IPS-18a (cell line): ENCODE measurements at regions not wholly inside any gene's neighbourhood (a gene's known extent, or its start where the extent isn't known, plus 50 kb on each side); places are given as distances from the start of the nearest gene placed in this dataset.
"Not testable (repeated sequence)": the region's sequence is repeated elsewhere in the genome, so short reads cannot be mapped to it uniquely, and the experiment has no call there.

Experiments used
- H3K27ac ChIP-seq: one replicate; pipeline ENCODE4 v1.5.1; 2013; ENCODE audit warnings: low read length
- H3K27me3 ChIP-seq: one replicate; pipeline ENCODE4 v1.6.1; 2013; ENCODE audit warnings: mild to moderate bottlenecking, low read length; ENCODE audit not compliant: control insufficient read depth, insufficient read depth
- H3K36me3 ChIP-seq: one replicate; pipeline ENCODE4 v1.6.1; 2013; ENCODE audit warnings: low read depth, low read length; ENCODE audit not compliant: control insufficient read depth
- H3K4me1 ChIP-seq: one replicate; pipeline ENCODE4 v1.6.1; 2013; ENCODE audit warnings: low read depth, low read length; ENCODE audit not compliant: control insufficient read depth
- H3K4me3 ChIP-seq: one replicate; pipeline ENCODE4 v1.5.1; 2013; ENCODE audit warnings: low read length
- H3K9ac ChIP-seq: one replicate; pipeline ENCODE4 v1.6.1; 2013; ENCODE audit warnings: mild to moderate bottlenecking, low read length, moderate library complexity
- H3K9me3 ChIP-seq: one replicate; pipeline ENCODE4 v1.6.1; 2013; ENCODE audit warnings: low read depth, low read length; ENCODE audit not compliant: control insufficient read depth

- Histone ChIP-seq H3K4me1 (peaks cover 42% of the 10 kb centered on the region), H3K9ac (peak overlapping the region; percentile 12), H3K4me3 (no peak overlapping the region), H3K27me3 (no peaks in the 10 kb centered on the region), H3K27ac (peak overlapping the region; percentile 70), H3K9me3 (no peaks in the 10 kb centered on the region), H3K36me3 (no peaks in the 10 kb centered on the region)
These were observed 356.1 kb upstream of the ZC3H15 start for GRCh38 chr2:186129767-186130581.

DNA sequence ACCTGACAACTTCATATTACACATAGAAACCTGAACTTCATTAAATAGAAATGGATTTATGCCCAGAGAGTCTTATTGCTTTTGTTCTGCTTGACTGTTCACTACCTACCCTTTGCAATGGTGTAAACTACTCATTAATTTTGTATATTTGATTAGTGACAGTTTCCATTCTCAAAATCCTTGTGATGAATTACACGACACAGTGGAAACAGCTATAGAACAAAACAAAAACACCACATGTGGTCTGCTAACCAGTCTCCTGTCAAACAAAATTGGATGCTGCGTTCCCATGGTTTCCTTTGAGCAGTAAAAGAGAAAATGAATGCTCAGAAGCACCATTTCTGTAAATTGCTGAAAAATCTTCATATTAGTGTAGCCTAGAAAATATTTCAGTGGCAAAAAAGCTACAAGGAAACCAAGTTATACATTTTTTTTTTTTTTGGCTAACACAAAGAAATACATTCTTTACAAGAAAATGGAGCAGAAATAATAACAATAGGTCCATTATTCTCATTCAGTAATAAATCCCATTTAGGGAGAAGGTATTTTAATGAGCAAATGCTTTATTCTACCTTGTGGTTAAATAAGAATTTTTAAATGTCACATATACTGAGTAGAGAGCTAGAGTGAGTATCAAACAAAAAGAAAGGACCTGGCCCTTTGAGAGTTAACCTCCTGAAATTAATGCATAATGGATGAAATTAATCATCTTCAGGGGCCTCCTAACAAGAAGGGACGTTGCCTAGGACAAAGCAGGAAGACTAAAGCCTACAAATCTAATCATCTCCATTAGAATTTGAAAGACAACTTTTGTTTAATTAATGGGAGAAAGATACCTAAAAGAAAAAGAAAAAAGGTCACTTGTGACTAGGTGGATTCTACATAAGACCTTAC lies 355.1 kb upstream of the ZC3H15 start:
- Histone ChIP-seq H3K27me3 (no peaks in the 10 kb centered on the region), H3K36me3 (no peaks in the 10 kb centered on the region), H3K4me1 (peaks cover 35% of the 10 kb centered on the region), H3K9ac (no peak overlapping the region), H3K27ac (no peak overlapping the region), H3K4me3 (no peak overlapping the region), H3K9me3 (no peaks in the 10 kb centered on the region)

GRCh38 chr2:186135686-186136085 lies 350.4 kb upstream of the ZC3H15 start:
- no peaks in the 10 kb centered on the region for H3K9me3 ChIP-seq
- H3K4me1 ChIP-seq: peaks cover 8% of the 10 kb centered on the region
- H3K9ac ChIP-seq: no peak overlapping the region
- H3K36me3 ChIP-seq: no peaks in the 10 kb centered on the region
- no peak overlapping the region for H3K27ac ChIP-seq
- no peaks in the 10 kb centered on the region for H3K27me3 ChIP-seq
- H3K4me3 ChIP-seq: no peak overlapping the region

DNA sequence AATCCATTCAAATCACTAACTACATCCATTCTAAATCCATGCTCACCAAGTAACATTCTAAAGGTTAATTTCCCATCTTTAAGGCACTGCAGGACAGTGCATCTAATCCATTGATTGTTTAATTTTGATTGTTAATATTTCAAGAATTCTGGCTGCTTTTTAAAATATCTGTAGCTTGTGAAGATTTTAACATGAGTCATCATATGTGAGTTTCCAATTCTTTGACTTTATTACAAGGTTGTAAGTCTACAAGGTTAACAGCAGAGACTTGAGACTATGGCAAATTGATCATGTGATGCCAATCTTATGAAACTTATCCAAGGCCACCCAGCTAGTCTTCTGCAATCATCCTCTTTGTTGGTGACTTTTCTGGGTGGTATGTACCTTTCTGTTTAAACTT lies 349.2 kb upstream of the ZC3H15 start:
- no peak overlapping the region for H3K4me3 ChIP-seq
- no peak overlapping the region for H3K9ac ChIP-seq
- no peak overlapping the region for H3K27ac ChIP-seq
- H3K27me3 ChIP-seq: no peaks in the 10 kb centered on the region
- no peaks in the 10 kb centered on the region for H3K4me1 ChIP-seq
- no peaks in the 10 kb centered on the region for H3K36me3 ChIP-seq
- H3K9me3 ChIP-seq: no peaks in the 10 kb centered on the region

DNA sequence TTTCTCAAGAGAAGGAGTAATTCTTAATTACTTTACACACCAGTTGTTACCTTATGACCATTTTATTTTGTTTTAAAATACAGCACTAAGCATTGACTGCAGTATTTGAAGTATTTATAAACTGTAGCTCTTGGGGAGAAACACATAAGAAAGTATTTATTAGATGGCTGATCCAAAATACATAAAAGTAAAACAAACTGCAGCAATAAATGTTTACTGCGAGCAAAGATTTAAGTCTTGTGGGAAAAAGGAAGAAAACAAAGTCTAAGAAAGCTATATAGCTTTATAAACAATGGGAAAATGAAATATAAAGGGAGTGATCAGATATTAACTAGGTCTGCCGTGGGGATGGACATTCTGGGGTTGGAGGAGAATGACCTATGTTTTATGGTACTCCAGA lies 347.2 kb upstream of the ZC3H15 start:
- H3K36me3 ChIP-seq: no peaks in the 10 kb centered on the region

DNA sequence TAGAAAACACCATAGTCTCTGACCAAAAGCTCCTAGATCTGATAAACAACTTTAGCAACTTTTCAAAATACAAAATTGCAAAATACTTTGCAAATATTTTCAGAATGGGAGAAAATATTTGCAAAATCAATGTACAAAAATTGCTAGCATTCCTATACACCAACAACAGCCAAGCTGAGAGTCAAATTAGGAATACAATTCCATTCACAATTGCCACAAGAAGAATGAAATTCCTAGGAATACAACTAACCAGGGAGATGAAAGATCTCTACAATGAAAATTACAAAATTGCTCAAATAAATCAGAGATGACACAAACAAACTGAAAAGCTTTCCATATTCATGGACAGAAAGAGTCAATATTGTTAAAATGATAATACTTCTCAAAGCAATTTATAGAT lies 327.0 kb upstream of the ZC3H15 start:
- Histone ChIP-seq H3K9ac (no peak overlapping the region), H3K27me3 (no peaks in the 10 kb centered on the region), H3K4me1 (no peaks in the 10 kb centered on the region), H3K36me3 (no peaks in the 10 kb centered on the region), H3K9me3 (peaks cover 8% of the 10 kb centered on the region), H3K27ac (no peak overlapping the region), H3K4me3 (no peak overlapping the region)

More for the DNA sequence above, 347.2 kb upstream of the ZC3H15 start:
- H3K27me3 ChIP-seq: no peaks in the 10 kb centered on the region
- no peaks in the 10 kb centered on the region for H3K9me3 ChIP-seq
- no peak overlapping the region for H3K9ac ChIP-seq
- no peak overlapping the region for H3K4me3 ChIP-seq
- no peaks in the 10 kb centered on the region for H3K4me1 ChIP-seq
- H3K27ac ChIP-seq: no peak overlapping the region

- Histone ChIP-seq H3K9me3 (no peaks in the 10 kb centered on the region), H3K27me3 (no peaks in the 10 kb centered on the region), H3K4me1 (no peaks in the 10 kb centered on the region), H3K36me3 (no peaks in the 10 kb centered on the region), H3K4me3 (no peak overlapping the region), H3K9ac (no peak overlapping the region), H3K27ac (no peak overlapping the region)
These were observed 321.7 kb upstream of the ZC3H15 start for GRCh38 chr2:186164325-186164724.

- H3K9me3 ChIP-seq: no peaks in the 10 kb centered on the region
- no peaks in the 10 kb centered on the region for H3K27me3 ChIP-seq
- no peaks in the 10 kb centered on the region for H3K4me1 ChIP-seq
- H3K27ac ChIP-seq: no peak overlapping the region
- no peak overlapping the region for H3K4me3 ChIP-seq
- H3K36me3 ChIP-seq: no peaks in the 10 kb centered on the region
- H3K9ac ChIP-seq: no peak overlapping the region
These were observed 315.4 kb upstream of the ZC3H15 start for GRCh38 chr2:186170693-186171092.

GRCh38 chr2:186181625-186182024 lies 304.4 kb upstream of the ZC3H15 start:
- Histone ChIP-seq H3K9me3 (no peaks in the 10 kb centered on the region), H3K36me3 (no peaks in the 10 kb centered on the region), H3K27me3 (no peaks in the 10 kb centered on the region), H3K9ac (no peak overlapping the region), H3K4me3 (no peak overlapping the region), H3K4me1 (no peaks in the 10 kb centered on the region), H3K27ac (no peak overlapping the region)

DNA sequence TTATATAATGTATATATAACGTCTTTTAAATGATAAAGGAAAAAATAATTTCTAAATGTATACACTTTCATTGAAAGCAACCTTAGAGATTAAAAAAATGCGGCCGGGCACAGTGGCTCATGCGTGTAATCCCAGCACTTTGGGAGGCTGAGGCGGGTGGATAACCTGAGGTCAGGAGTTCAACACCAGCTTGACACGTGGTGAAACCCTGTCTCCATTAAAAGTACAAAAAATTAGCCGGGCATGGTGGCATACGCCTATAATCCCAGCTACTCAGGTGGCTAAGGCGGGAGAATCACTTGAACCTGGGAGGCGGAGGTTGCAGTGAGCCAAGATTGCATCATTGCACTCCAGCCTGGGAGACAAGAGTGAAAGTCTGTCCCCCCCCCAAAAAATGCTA lies 303.7 kb upstream of the ZC3H15 start:
- H3K27ac ChIP-seq, H3K4me3 ChIP-seq, H3K9ac ChIP-seq, H3K4me1 ChIP-seq, H3K27me3 ChIP-seq, H3K9me3 ChIP-seq, H3K36me3 ChIP-seq: not testable (repeated sequence)

DNA sequence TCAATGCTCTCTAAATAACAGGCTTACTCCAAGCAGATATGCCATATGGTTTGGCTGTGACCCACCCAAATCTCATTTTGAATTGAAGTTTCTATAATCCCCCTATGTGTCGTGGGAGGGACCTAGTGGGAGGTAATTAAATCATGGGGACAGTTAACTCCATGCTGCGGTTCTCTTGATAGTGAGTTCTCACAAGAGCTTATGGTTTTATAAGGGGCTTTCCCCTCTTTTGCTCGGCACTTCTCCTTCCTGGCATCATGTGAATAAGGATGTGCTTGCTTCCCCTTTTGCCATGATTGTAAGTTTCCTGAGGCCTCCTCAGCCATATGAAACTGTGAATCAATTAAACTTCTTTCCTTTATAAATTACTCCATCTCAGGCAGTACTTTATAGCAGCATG lies 302.7 kb upstream of the ZC3H15 start:
- H3K9ac ChIP-seq: no peak overlapping the region
- H3K27me3 ChIP-seq: no peaks in the 10 kb centered on the region
- H3K4me1 ChIP-seq: no peaks in the 10 kb centered on the region
- no peak overlapping the region for H3K27ac ChIP-seq
- H3K36me3 ChIP-seq: no peaks in the 10 kb centered on the region
- H3K9me3 ChIP-seq: no peaks in the 10 kb centered on the region
- H3K4me3 ChIP-seq: no peak overlapping the region
